IMR-90 (cell line): ENCODE measurements at regions not wholly inside any gene's neighbourhood (a gene's known extent, or its start where the extent isn't known, plus 50 kb on each side); places are given as distances from the start of the nearest gene placed in this dataset.

Source experiments
- ATAC-seq: fragments of 200-7000 bp; cut with Tn5 transposase; 2 replicates; pipeline ENCODE4 v1.9.1; 2020; ENCODE audit warnings: low read depth, mild to moderate bottlenecking, moderate library complexity
- BruUV-seq: library from RNA; stranded (reverse); fragments of 400-500 nt; replicated peaks from 2 replicates; lab custom pipeline; 2021; lab: Mats Ljungman, UMichigan
- CTCF ChIA-PET: fragments of 300-600 bp; formaldehyde crosslinking; extraction: SDS; loops from one replicate; lab custom pipeline; 2021; ENCODE audit warnings: antibody characterized with exemption; lab: Yijun Ruan, JAX
- POLR2A ChIA-PET: fragments of 300-600 bp; sonication (Branson Sonifier 250); formaldehyde crosslinking; loops from one replicate; lab custom pipeline; 2022; ENCODE audit warnings: antibody characterized with exemption; ENCODE audit not compliant: unreplicated experiment; lab: Charles Lee
- DNase-seq: peaks from one replicate; pipeline ENCODE4 v3.0.0; 2013
- H2AFZ ChIP-seq: replicated peaks from 2 replicates; pipeline ENCODE3; 2013; ENCODE audit warnings: low read length, mild to moderate bottlenecking; ENCODE audit not compliant: poor library complexity
- H2AK5ac ChIP-seq: 2 replicates; pipeline ENCODE4 v1.6.1; 2013; ENCODE audit warnings: low read depth, low read length, inconsistent platforms
- H2AK9ac ChIP-seq: replicated peaks from 2 replicates; pipeline ENCODE3; 2013; ENCODE audit warnings: mild to moderate bottlenecking, low read depth, low read length, moderate library complexity; ENCODE audit not compliant: poor library complexity
- H2BK120ac ChIP-seq: 2 replicates; pipeline ENCODE4 v1.6.1; 2013; ENCODE audit warnings: low read depth, low read length, inconsistent platforms
- H2BK15ac ChIP-seq: 3 replicates; pipeline ENCODE4 v1.6.1; 2013; ENCODE audit warnings: low read depth, low read length, inconsistent platforms
- H2BK20ac ChIP-seq: 2 replicates; pipeline ENCODE4 v1.6.1; 2013; ENCODE audit warnings: low read depth, mild to moderate bottlenecking, inconsistent platforms, low read length, moderate library complexity
- H2BK5ac ChIP-seq: 2 replicates; pipeline ENCODE4 v1.6.1; 2013; ENCODE audit warnings: mild to moderate bottlenecking, low read depth, low read length, inconsistent platforms; ENCODE audit not compliant: poor library complexity, severe bottlenecking
- H3K14ac ChIP-seq: replicated peaks from 2 replicates; pipeline ENCODE4 v1.6.1; 2013; ENCODE audit warnings: low read depth, low read length, inconsistent platforms
- H3K18ac ChIP-seq: 2 replicates; pipeline ENCODE4 v1.6.1; 2013; ENCODE audit warnings: low read depth, low read length, control low read depth
- H3K23ac ChIP-seq: 2 replicates; pipeline ENCODE4 v1.6.1; 2013; ENCODE audit warnings: low read depth, low read length, inconsistent platforms
- H3K27ac ChIP-seq: 2 replicates; pipeline ENCODE4 v1.5.1; 2013; ENCODE audit warnings: mild to moderate bottlenecking, control low read depth, low read length; ENCODE audit not compliant: insufficient read depth
- H3K27me3 ChIP-seq: 2 replicates; pipeline ENCODE4 v1.6.1; 2013; ENCODE audit warnings: low read length; ENCODE audit not compliant: control insufficient read depth, insufficient read depth
- H3K36me3 ChIP-seq: 2 replicates; pipeline ENCODE4 v1.6.1; 2013; ENCODE audit warnings: low read length, mixed read lengths; ENCODE audit not compliant: control insufficient read depth, insufficient read depth
- H3K4ac ChIP-seq: 2 replicates; pipeline ENCODE4 v1.6.1; 2013; ENCODE audit warnings: low read depth, low read length, inconsistent platforms
- H3K4me1 ChIP-seq: 2 replicates; pipeline ENCODE4 v1.6.1; 2013; ENCODE audit warnings: low read length, mixed read lengths; ENCODE audit not compliant: control insufficient read depth, insufficient read depth
- H3K4me2 ChIP-seq: 2 replicates; pipeline ENCODE4 v1.6.1; 2013; ENCODE audit warnings: low read depth, mild to moderate bottlenecking, control low read depth, low read length, moderate library complexity
- H3K4me3 ChIP-seq: 2 replicates; pipeline ENCODE4 v1.5.1; 2013; ENCODE audit warnings: low read depth, mild to moderate bottlenecking, control low read depth, low read length, moderate library complexity; ENCODE audit not compliant: insufficient read depth
- H3K56ac ChIP-seq: 2 replicates; pipeline ENCODE4 v1.6.1; 2013; ENCODE audit warnings: low read length, inconsistent platforms; ENCODE audit not compliant: insufficient read depth; ENCODE audit errors: extremely low read depth
- H3K79me1 ChIP-seq, 2 experiments: 2 replicates each; pipeline ENCODE4 v1.6.1; 2013; ENCODE audit warnings: low read length in 2 of 2, inconsistent platforms in 1 of 2, low read depth in 1 of 2
- H3K9ac ChIP-seq: 2 replicates; pipeline ENCODE4 v1.6.1; 2013; ENCODE audit warnings: low read depth, low read length, control low read depth
- H3K9me1 ChIP-seq: 2 replicates; pipeline ENCODE4 v1.6.1; 2013; ENCODE audit warnings: low read length, inconsistent platforms; ENCODE audit not compliant: insufficient read depth
- H3K9me3 ChIP-seq: 2 replicates; pipeline ENCODE4 v1.6.1; 2013; ENCODE audit warnings: low read length; ENCODE audit not compliant: control insufficient read depth, insufficient read depth
- H4K20me1 ChIP-seq: 2 replicates; pipeline ENCODE4 v1.6.1; 2013; ENCODE audit warnings: low read length, inconsistent platforms; ENCODE audit not compliant: insufficient read depth
- H4K5ac ChIP-seq: 2 replicates; pipeline ENCODE4 v1.6.1; 2013; ENCODE audit warnings: mild to moderate bottlenecking, low read depth, low read length, control low read depth
- H4K8ac ChIP-seq, 2 experiments: 2 replicates each; pipeline ENCODE4 v1.6.1; 2013; ENCODE audit warnings: low read depth in 2 of 2, low read length in 2 of 2, control low read depth in 1 of 2, inconsistent platforms in 1 of 2
- H4K91ac ChIP-seq: 2 replicates; pipeline ENCODE4 v1.6.1; 2013; ENCODE audit warnings: low read depth, low read length, inconsistent platforms; ENCODE audit not compliant: insufficient read depth
- CEBPB ChIP-seq: IDR thresholded peaks from 2 replicates; pipeline ENCODE4 v1.6.1; 2012; ENCODE audit warnings: low read depth, low read length, improper control_type of control experiment
- SMC3 ChIP-seq: fragments of 150-350 bp; IDR thresholded peaks from 2 replicates; pipeline ENCODE4 v1.6.1; 2016; ENCODE audit warnings: low read depth, mild to moderate bottlenecking, antibody characterized with exemption, low read length, moderate library complexity
- WGBS, 2 experiments: methylation state at CpG; one replicate each; pipeline versions ENCODE4 v1.1.5 to v1.1.7; 2013; ENCODE audit warnings: missing lambda C conversion rate in 2 of 2; ENCODE audit not compliant: insufficient read length in 1 of 2; ENCODE audit errors: extremely low coverage in 2 of 2; 5-methylcytosine and 5-hydroxymethylcytosine counted together
- dilution Hi-C: fragments of 300-500 bp; cut with HindIII; formaldehyde crosslinking; loops from one replicate; pipeline ENCODE4 v1.14.3; 2018; ENCODE audit warnings: low sequenced_read_pairs; ENCODE audit not compliant: unreplicated experiment
- in situ Hi-C: fragments of 300-500 bp; cut with MboI; formaldehyde crosslinking; loops from 3 replicates; pipeline ENCODE4 v1.14.3; 2019; ENCODE audit warnings: low sequenced_read_pairs, inconsistent platforms, mixed read lengths
- intact Hi-C: fragments of 100-400 bp; cut with micrococcal nuclease; formaldehyde crosslinking; loops from 2 replicates; pipeline ENCODE4 v1.10.0; 2022

DNA sequence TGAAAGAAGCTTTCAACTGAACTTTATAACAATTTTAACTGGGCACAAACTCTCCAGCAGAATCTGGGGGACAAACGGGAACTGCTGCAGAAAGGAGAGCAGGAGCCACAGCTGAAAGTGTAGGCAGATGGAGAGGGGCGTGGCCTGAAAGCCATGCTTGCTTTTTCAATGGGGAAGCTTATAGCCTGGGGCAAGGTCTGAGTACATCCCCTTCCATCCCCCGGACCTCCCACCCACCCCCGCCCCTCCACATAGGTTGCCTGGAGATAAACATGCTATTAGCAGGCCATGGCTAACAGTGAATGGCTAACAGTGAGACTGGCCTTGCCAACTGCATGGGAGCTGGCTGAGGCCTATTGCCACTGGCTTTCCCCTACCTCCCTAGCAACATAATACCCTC, 317.9 kb upstream of the TANK start:
- no peaks in the 10 kb centered on the region for H3K36me3 ChIP-seq
- H3K4ac ChIP-seq: no peak overlapping the region
- H3K9me1 ChIP-seq: no peaks in the 10 kb centered on the region
- H4K8ac ChIP-seq: no peak overlapping the region
- H3K9ac ChIP-seq: no peak overlapping the region
- H2BK15ac ChIP-seq: no peak overlapping the region
- H3K18ac ChIP-seq: no peak overlapping the region
- H2BK20ac ChIP-seq: no peak overlapping the region
- no peak overlapping the region for H3K4me2 ChIP-seq
- H3K4me3 ChIP-seq: no peak overlapping the region
- no peak overlapping the region for H3K23ac ChIP-seq
- CTCF ChIA-PET: no interaction called here
- no peak overlapping the region for H4K91ac ChIP-seq
- WGBS, 2 experiments: no CpG with 5 or more reads among the region's 4 CpGs
- 0 out of 2 replicates have a peak, but pooled peaks cover 2% of the 10 kb centered on the region for H3K9me3 ChIP-seq
- H2AFZ ChIP-seq: no peak overlapping the region
- no peaks in the 10 kb centered on the region for H4K20me1 ChIP-seq
- in situ Hi-C loops: no loop called here
- ATAC-seq: no peak
- DNase-seq: no peak
- H2BK120ac ChIP-seq: no peak overlapping the region
- H3K14ac ChIP-seq: no peak overlapping the region
- no peak overlapping the region for H3K27ac ChIP-seq
- no peak overlapping the region for H2AK5ac ChIP-seq
- H3K27me3 ChIP-seq: no peaks in the 10 kb centered on the region
- H3K56ac ChIP-seq: no peak overlapping the region
- dilution Hi-C loops: no loop called here
- no peak overlapping the region for H2BK5ac ChIP-seq
- H4K5ac ChIP-seq: no peak overlapping the region
- no peaks in the 10 kb centered on the region for H3K79me1 ChIP-seq
- no peak overlapping the region for H2AK9ac ChIP-seq
- peaks cover 3% of the 10 kb centered on the region; the same call in 1 of the 2 replicates for H3K4me1 ChIP-seq
- TF ChIP-seq CEBPB (no peak), SMC3 (no peak)
- no TSS peak for BruUV-seq
- POLR2A ChIA-PET: no interaction called here
- intact Hi-C loops: no loop called here
